GM21576 (cell line): ENCODE measurements at regions not wholly inside any gene's neighbourhood (a gene's known extent, or its start where the extent isn't known, plus 50 kb on each side); places are given as distances from the start of the nearest gene placed in this dataset.
"Not testable (repeated sequence)": the region's sequence is repeated elsewhere in the genome, so short reads cannot be mapped to it uniquely, and the experiment has no call there.

Experiments
- ATAC-seq: cut with Tn5 transposase; IDR thresholded peaks from one replicate; pipeline ENCODE4 v1.9.1; 2021; ENCODE audit warnings: mild to moderate bottlenecking, moderate library complexity; ENCODE audit not compliant: unreplicated experiment

GRCh38 chr4:175273995-175274753 is 356.0 kb downstream of the ADAM29 start:
- no peak for ATAC-seq

GRCh38 chr4:175277816-175278215 is 359.7 kb downstream of the ADAM29 start:
- ATAC-seq: no peak

GRCh38 chr4:175280153-175280552 is 362.0 kb downstream of the ADAM29 start:
- ATAC-seq: no peak

- ATAC-seq: no peak
Observed at GRCh38 chr4:175281894-175282293, 363.7 kb downstream of the ADAM29 start.

DNA sequence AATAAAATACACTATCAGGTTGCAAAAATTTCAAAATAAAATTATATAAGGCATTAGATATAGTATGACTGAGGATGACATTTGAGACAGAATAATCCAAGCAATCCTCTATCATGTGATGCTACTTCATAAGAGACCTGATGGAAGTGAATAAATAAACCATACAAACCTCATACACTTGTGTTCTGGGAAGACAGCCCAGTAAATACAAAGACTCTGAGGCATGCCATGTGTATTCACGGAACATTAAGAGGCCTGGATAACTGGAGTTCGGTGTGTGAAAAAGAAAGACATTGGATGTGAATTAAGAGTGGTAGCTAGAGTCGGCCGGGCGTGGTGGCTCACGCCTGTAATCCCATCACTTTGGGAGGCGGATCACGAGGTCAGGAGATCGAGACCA is 364.2 kb downstream of the ADAM29 start:
- no peak for ATAC-seq

GRCh38 chr4:175290401-175290800 is 372.2 kb downstream of the ADAM29 start:
- no peak for ATAC-seq

DNA sequence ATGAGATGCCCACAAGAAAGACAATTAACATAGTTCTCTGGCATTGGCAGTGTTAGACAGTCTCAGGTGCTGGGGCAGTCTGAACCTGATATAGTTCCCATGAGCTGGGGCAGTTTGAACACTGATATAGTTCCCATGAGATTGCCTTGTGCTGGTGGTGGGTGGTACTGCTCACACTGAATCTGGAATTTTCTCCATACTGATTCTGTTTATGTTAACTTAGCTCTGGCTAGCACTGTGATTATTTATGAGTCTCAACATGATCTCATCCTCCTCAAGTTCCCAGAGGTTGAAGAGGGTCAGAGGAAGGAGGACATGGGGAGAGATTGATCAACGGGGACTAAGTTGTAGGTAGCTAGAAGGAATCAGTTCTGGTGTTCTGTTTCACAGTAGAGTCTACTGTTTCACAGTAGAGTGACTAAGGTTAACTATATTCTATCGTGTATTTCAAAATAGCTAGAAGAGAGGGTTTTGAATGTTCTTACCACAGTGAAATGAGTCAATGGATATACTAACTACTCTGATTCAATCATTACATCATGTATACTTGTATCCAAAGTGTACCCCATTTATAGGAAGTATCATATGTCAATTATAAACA is 379.9 kb downstream of the ADAM29 start:
- ATAC-seq: no peak

DNA sequence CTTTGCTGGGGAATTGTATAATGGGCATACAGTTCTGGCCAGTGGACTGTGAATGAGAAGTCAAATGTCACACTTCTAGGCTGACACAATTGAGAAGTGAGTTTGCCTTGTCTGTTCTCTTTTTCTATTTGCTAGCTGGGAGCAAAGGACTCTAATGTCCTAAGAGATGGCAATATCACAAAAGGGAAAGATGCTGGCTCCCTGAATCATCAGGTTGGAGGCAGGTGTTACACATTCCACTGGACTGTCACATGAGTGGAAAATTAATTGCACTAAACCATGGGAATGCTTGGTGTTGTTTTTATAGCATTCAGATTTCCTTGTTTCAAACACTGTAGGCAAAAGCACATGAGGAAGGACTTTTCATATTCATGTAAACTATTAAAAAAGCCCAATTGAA is 388.3 kb downstream of the ADAM29 start:
- no peak for ATAC-seq

DNA sequence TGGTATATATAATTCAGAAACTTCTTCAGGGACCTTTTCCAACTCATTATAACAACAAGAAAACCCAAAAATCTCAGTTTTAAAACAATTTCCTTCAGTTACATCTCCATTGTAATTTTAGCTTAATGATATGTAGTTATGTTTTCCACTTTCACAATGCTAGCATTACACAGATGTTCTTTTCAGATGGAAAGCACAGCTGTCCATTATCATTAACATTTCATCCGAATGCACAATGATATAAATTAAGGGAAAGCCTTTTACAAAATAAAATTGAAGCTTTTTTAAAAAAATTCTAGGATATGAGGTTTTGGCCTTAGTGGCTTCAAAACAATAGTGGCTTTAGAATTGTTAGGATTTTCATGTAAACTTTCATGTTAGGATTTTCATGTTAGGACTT is 389.2 kb downstream of the ADAM29 start:
- ATAC-seq: no peak

DNA sequence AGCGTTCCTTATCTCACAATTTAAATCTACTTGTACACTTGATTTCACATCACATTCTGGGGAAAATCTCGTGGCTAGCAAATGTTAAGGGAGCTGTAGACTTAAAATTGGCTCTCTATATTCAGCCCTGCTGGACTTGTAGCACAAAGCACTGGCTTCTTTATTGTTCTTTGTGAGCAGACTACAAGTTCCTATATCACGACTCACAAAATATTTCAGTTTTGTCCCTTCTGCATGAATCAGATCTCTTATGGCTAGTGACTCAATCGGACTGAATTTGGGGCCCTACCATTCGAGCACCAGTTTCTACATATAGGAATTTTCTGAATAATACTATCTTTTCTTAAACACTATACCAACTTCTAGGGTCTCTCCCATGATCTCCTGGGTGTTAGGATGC is 390.1 kb downstream of the ADAM29 start:
- ATAC-seq: no peak

- no peak for ATAC-seq
Observed at GRCh38 chr4:175309041-175309440, 390.9 kb downstream of the ADAM29 start.

DNA sequence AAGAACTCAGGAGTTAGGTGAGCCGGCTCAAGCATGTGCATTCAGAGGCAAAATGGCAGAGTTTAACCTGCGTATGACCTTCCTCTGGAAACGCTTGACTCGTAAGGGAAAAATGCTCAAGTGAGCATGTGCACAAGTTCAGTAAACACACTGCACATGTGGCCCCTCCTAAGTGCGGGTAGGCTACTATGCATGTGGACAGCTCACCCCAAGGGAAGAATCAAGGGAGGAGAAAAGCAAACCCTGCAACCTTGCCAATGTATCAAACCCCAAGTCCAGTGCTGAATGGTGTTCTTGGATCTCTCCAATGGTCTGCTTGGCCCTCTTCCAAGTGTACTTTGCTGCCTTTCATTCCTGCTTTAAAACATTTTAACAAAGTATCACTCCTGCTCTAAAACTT is 407.1 kb downstream of the ADAM29 start:
- no peak for ATAC-seq

DNA sequence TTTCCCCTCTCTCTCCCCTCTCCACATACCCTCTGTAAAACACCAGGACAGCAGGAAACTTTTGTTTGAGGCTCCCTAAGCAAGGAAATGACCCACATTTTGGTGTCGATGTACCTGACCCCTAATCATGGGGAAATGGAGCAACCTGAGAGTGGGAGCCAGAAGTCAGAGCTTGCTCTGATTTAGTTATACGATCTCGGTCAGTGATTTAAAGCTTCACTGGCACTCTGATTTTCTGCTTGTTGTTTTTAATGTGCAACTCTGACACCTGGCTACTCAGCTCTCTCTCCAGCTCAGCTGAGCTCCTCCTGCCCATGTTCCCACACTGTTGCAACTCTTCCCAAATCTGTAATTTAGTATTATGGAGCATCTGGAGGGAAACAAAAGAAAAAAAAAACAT is 408.6 kb downstream of the ADAM29 start:
- no peak for ATAC-seq

DNA sequence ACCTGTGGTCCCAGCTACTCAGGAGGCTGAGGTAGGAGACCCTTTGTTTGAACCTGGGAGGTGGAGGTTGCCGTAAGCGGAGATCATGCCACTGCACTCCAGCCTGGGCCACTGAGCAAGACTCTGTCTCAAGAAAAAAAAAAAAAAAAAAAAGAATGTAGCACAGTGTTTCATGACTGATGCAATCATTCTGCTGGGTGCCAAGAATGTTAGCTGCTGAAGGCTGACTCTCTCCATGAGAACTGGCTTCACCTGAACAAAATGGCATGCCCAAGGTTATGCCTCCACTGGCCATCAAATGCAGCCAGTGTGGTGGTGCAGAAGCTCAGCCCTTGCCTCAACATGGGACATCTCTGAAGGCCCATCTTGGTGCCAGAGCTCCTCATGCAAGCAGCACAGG is 412.1 kb downstream of the ADAM29 start:
- ATAC-seq: no peak

DNA sequence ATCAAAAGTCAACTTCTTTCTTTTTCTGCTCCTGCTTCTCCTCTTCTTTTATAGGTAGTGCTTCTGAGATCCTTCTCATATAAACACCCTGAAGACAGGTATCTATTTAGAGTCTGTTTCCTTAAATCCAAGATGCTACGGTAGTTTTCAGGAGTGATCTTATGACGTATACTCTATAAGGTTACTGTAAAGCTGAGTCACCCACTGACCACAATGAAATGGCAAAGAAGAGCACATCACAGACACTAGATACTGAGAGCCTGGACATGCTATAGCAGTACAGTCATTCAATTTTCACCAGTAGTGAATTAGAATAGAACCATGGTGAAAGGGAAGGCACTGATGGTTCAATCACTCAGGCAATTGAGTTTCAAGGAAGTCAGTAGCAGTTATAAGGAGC is 412.5 kb downstream of the ADAM29 start:
- ATAC-seq: no peak

- no peak for ATAC-seq
Observed at GRCh38 chr4:175335331-175335730, 417.2 kb downstream of the ADAM29 start.

GRCh38 chr4:175336570-175336969 is 418.4 kb downstream of the ADAM29 start:
- ATAC-seq: not testable (repeated sequence)

GRCh38 chr4:175339100-175339707 is 421.0 kb downstream of the ADAM29 start:
- no peak for ATAC-seq

- no peak for ATAC-seq
Observed at GRCh38 chr4:175341203-175341755, 423.1 kb downstream of the ADAM29 start.

- ATAC-seq: no peak
Observed at GRCh38 chr4:175346376-175346775, 428.2 kb downstream of the ADAM29 start.

DNA sequence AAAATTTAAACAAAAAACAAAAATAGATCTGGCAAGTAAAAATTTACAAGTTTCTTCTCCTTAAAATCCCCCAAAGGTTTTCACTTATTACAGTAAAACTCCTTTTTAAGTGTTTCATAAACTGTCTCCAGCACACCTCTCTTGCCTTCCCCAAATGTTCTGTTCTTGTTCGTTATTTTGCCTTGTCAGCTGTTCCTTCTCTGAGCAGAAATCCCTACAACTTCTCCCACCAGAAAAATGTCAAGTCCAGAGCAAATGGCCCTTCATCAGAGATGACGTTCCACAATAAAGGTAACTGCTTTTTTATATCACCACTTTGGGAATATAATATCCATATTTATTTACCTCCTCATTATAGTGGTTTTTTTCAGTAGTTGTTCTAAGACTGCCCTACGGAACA is 432.1 kb downstream of the ADAM29 start:
- ATAC-seq: no peak

- no peak for ATAC-seq
Observed at GRCh38 chr4:175351473-175351872, 433.3 kb downstream of the ADAM29 start.
